Pulmonary artery endothelial cell (primary cell): ENCODE measurements at regions not wholly inside any gene's neighbourhood (a gene's known extent, or its start where the extent isn't known, plus 50 kb on each side); places are given as distances from the start of the nearest gene placed in this dataset.

Experiments used
- DNase-seq: peaks from one replicate; pipeline ENCODE4 v3.0.0-alpha.2; 2011; ENCODE audit warnings: low read depth, low spot score

- DNase-seq, result no peak
Observed at GRCh38 chr9:107210775-107211174, 72.3 kb upstream of the RAD23B start.

- no peak for DNase-seq
Observed at GRCh38 chr9:107211284-107211923, 71.7 kb upstream of the RAD23B start.

GRCh38 chr9:107212613-107213012 lies 70.5 kb upstream of the RAD23B start:
- DNase-seq, result no peak

GRCh38 chr9:107213080-107213479 lies 70.0 kb upstream of the RAD23B start:
- no peak for DNase-seq

GRCh38 chr9:107213561-107214028 lies 69.5 kb upstream of the RAD23B start:
- DNase-seq, result peak; percentile 8

GRCh38 chr9:107214381-107214780 lies 68.7 kb upstream of the RAD23B start:
- DNase-seq, result no peak

- no peak for DNase-seq
Observed at GRCh38 chr9:107214915-107215314, 68.2 kb upstream of the RAD23B start.

GRCh38 chr9:107215381-107215780 lies 67.7 kb upstream of the RAD23B start:
- no peak for DNase-seq

GRCh38 chr9:107216329-107216728 lies 66.8 kb upstream of the RAD23B start:
- DNase-seq, result no peak

GRCh38 chr9:107218829-107219485 lies 64.1 kb upstream of the RAD23B start:
- DNase-seq, result no peak

- no peak for DNase-seq
Observed at GRCh38 chr9:107219486-107220077, 63.5 kb upstream of the RAD23B start.

- DNase-seq, result no peak
Observed at GRCh38 chr9:107221321-107221720, 61.8 kb upstream of the RAD23B start.

GRCh38 chr9:107222020-107222522 lies 61.0 kb upstream of the RAD23B start:
- no peak for DNase-seq

GRCh38 chr9:107223381-107223780 lies 59.7 kb upstream of the RAD23B start:
- no peak for DNase-seq

- DNase-seq, result no peak
Observed at GRCh38 chr9:107224252-107224651, 58.8 kb upstream of the RAD23B start.

GRCh38 chr9:107226421-107226820 lies 56.7 kb upstream of the RAD23B start:
- no peak for DNase-seq

GRCh38 chr9:107227774-107228173 lies 55.3 kb upstream of the RAD23B start:
- DNase-seq, result no peak

GRCh38 chr9:107228496-107229039 lies 54.5 kb upstream of the RAD23B start:
- no peak for DNase-seq

GRCh38 chr9:107229241-107229741 lies 53.8 kb upstream of the RAD23B start:
- DNase-seq, result no peak
